Endothelial cell of umbilical vein (primary cell): ENCODE measurements at regions not wholly inside any gene's neighbourhood (a gene's known extent, or its start where the extent isn't known, plus 50 kb on each side); places are given as distances from the start of the nearest gene placed in this dataset.

ENCODE experiments used
- BruUV-seq: library from RNA; stranded (reverse); fragments of 400-500 nt; replicated peaks from 2 replicates; lab custom pipeline; 2021; lab: Mats Ljungman, UMichigan
- CTCF ChIA-PET: fragments of 300-600, 350-600 bp; sonication (Branson Sonifier 250); formaldehyde crosslinking; loops from one replicate; lab custom pipeline; 2021; ENCODE audit warnings: antibody characterized with exemption, inconsistent platforms; lab: Charles Lee
- POLR2A ChIA-PET: fragments of 300-600, 350-600 bp; sonication (Branson Sonifier 250); formaldehyde crosslinking; loops from one replicate; lab custom pipeline; 2021; ENCODE audit warnings: antibody characterized with exemption, inconsistent platforms; lab: Charles Lee
- DNase-seq: peaks from one replicate; pipeline ENCODE4 v3.0.0-alpha.2; 2011; ENCODE audit warnings: low read depth, low spot score
- FAIRE-seq: peaks from 2 replicates; lab custom pipeline; 2011; peaks lifted over from hg19 to GRCh38; lab: Jason Lieb, UNC
- H2AFZ ChIP-seq: 2 replicates; pipeline ENCODE4 v1.6.0; 2012; ENCODE audit warnings: low read depth, low read length, control low read depth, inconsistent platforms
- H3K27ac ChIP-seq: 2 replicates; pipeline ENCODE4 v1.5.1; 2011; ENCODE audit warnings: low read depth, mild to moderate bottlenecking, control low read depth, low read length, moderate library complexity; ENCODE audit not compliant: insufficient read depth
- H3K27me3 ChIP-seq, 2 experiments: 2 replicates each; pipeline versions ENCODE4 v1.6.0 to v1.6.1; 2011; ENCODE audit warnings: low read length in 2 of 2, mixed read lengths in 1 of 2; ENCODE audit not compliant: control insufficient read depth in 2 of 2, insufficient read depth in 2 of 2
- H3K36me3 ChIP-seq, 2 experiments: 2 replicates in 1 of 2; 3 replicates in 1 of 2; pipeline ENCODE4 v1.5.1; 2011; ENCODE audit warnings: low read length in 2 of 2, mild to moderate bottlenecking in 1 of 2, moderate library complexity in 1 of 2; ENCODE audit not compliant: control insufficient read depth in 2 of 2, insufficient read depth in 2 of 2; ENCODE audit errors: extremely low read depth in 1 of 2
- H3K4me1 ChIP-seq: 3 replicates; pipeline ENCODE4 v1.5.1; 2011; ENCODE audit warnings: mild to moderate bottlenecking, low read length; ENCODE audit not compliant: control insufficient read depth, insufficient read depth; ENCODE audit errors: extremely low read depth
- H3K4me2 ChIP-seq: 2 replicates; pipeline ENCODE4 v1.6.1; 2011; ENCODE audit warnings: low read length, control low read depth, mixed read lengths; ENCODE audit not compliant: insufficient read depth
- H3K4me3 ChIP-seq, 3 experiments: fragments of 200-600 bp in 1 of 3; sonication (generic), shearing (Covaris generic) in 1 of 3; replicated peaks in 1 of 3; 2 replicates each; pipeline ENCODE4 v1.5.1; 2011 to 2016; ENCODE audit warnings: control low read depth in 3 of 3, low read length in 3 of 3, mild to moderate bottlenecking in 2 of 3, inconsistent platforms in 1 of 3, low read depth in 1 of 3, moderate library complexity in 1 of 3; ENCODE audit not compliant: insufficient read depth in 1 of 3
- H3K79me2 ChIP-seq: 2 replicates; pipeline ENCODE4 v1.6.0; 2012; ENCODE audit warnings: low read length, inconsistent platforms; ENCODE audit not compliant: control insufficient read depth, insufficient read depth
- H3K9ac ChIP-seq: replicated peaks from 2 replicates; pipeline ENCODE3; 2011; ENCODE audit warnings: low read length, control low read depth; ENCODE audit not compliant: insufficient read depth; ENCODE audit errors: extremely low read depth
- H3K9me1 ChIP-seq: replicated peaks from 3 replicates; pipeline ENCODE4 v1.6.0; 2011; ENCODE audit warnings: mild to moderate bottlenecking, low read length; ENCODE audit not compliant: control insufficient read depth, insufficient read depth; ENCODE audit errors: extremely low read depth
- H3K9me3 ChIP-seq: replicated peaks from 2 replicates; pipeline ENCODE4 v1.5.1; 2012; ENCODE audit warnings: low read length, inconsistent platforms; ENCODE audit not compliant: control insufficient read depth, insufficient read depth
- H4K20me1 ChIP-seq: replicated peaks from 2 replicates; pipeline ENCODE3; 2011; ENCODE audit warnings: mild to moderate bottlenecking, low read length; ENCODE audit not compliant: control insufficient read depth, insufficient read depth; ENCODE audit errors: extremely low read depth
- CTCF ChIP-seq, 2 donors: IDR thresholded peaks; 1 replicate in 1 of 2; 2 replicates in 1 of 2; pipeline ENCODE4 v1.5.1; 2011; ENCODE audit warnings: low read length in 2 of 2, mild to moderate bottlenecking in 2 of 2, moderate library complexity in 2 of 2, control low read depth in 1 of 2, inconsistent platforms in 1 of 2, low read depth in 1 of 2; ENCODE audit not compliant: insufficient read depth in 1 of 2; ENCODE audit errors: extremely low read depth in 1 of 2
- EZH2 ChIP-seq: IDR thresholded peaks from 2 replicates; pipeline ENCODE4 v1.6.1; 2012; ENCODE audit warnings: borderline replicate concordance, low read depth, mild to moderate bottlenecking, moderate library complexity, low read length, inconsistent platforms; ENCODE audit not compliant: severe bottlenecking
- FOS ChIP-seq: IDR thresholded peaks from 2 replicates; pipeline ENCODE4 v1.6.1; 2011; ENCODE audit warnings: mild to moderate bottlenecking, low read length, moderate library complexity, borderline replicate concordance; ENCODE audit not compliant: insufficient read depth
- GATA2 ChIP-seq: IDR thresholded peaks from 2 replicates; pipeline ENCODE4 v1.7.0; 2011; ENCODE audit warnings: low read depth, mild to moderate bottlenecking, moderate library complexity, mixed read lengths, low read length; ENCODE audit not compliant: insufficient read length, insufficient read depth
- JUN ChIP-seq: IDR thresholded peaks from 2 replicates; pipeline ENCODE4 v1.6.1; 2011; ENCODE audit warnings: borderline replicate concordance, low read depth; ENCODE audit not compliant: insufficient read length, insufficient read depth
- MAX ChIP-seq: IDR thresholded peaks from 2 replicates; pipeline ENCODE4 v1.6.1; 2011; ENCODE audit not compliant: insufficient read depth, insufficient read length
- MYC ChIP-seq: IDR thresholded peaks from one replicate; pipeline ENCODE4 v1.6.1; 2011; ENCODE audit warnings: mild to moderate bottlenecking, low read depth, low read length
- POLR2A ChIP-seq: IDR thresholded peaks from 2 replicates; pipeline ENCODE4 v1.6.1; 2012; ENCODE audit warnings: low read depth, mild to moderate bottlenecking, control low read depth, low read length
- POLR2AphosphoS5 ChIP-seq: IDR thresholded peaks from 2 replicates; pipeline ENCODE4 v1.6.1; 2012; ENCODE audit warnings: low read depth, mild to moderate bottlenecking, control low read depth, low read length, moderate library complexity; ENCODE audit not compliant: insufficient read depth
- dilution Hi-C: fragments of 300-500 bp; cut with MboI; formaldehyde crosslinking; loops from one replicate; pipeline ENCODE4 v1.15.0; 2019; ENCODE audit warnings: low sequenced_read_pairs; ENCODE audit not compliant: extremely low pct_ligation_motif_present
- intact Hi-C: fragments of 100-400 bp; cut with micrococcal nuclease; formaldehyde crosslinking; loops from one replicate; pipeline ENCODE4 v1.10.0; 2022

GRCh38 chr5:36365896-36366295, 64.2 kb upstream of the RANBP3L start:
- Histone ChIP-seq H3K9ac (no peak overlapping the region), H3K79me2 (no peaks in the 10 kb centered on the region), H3K9me1 (no peaks in the 10 kb centered on the region), H3K27me3 (no peaks in the 10 kb centered on the region), H3K4me1 (no peaks in the 10 kb centered on the region), H3K27ac (no peak overlapping the region), H3K9me3 (no peaks in the 10 kb centered on the region), H3K4me2 (no peak overlapping the region), H3K36me3 (no peaks in the 10 kb centered on the region), H2AFZ (no peak overlapping the region), H4K20me1 (no peaks in the 10 kb centered on the region), H3K4me3 (no peak overlapping the region)
- no peak for DNase-seq
- TF ChIP-seq GATA2, result no peak
- no peak for TF ChIP-seq JUN
- TF ChIP-seq EZH2, result no peak
- no peak for TF ChIP-seq MYC
- no peak for TF ChIP-seq POLR2A
- no peak for TF ChIP-seq CTCF (IDR thresholded peaks at IDR 0.05; ENCODE audit: extremely low read depth in 1 of 2, insufficient read depth in 1 of 2, low read depth in 1 of 2, low read length in 2 of 2)
- TF ChIP-seq MAX, result no peak
- TF ChIP-seq POLR2AphosphoS5, result no peak
- TF ChIP-seq FOS, result no peak
- intact Hi-C loops (no loop called here), dilution Hi-C loops (no loop called here)
- no TSS peak for BruUV-seq
- FAIRE-seq, result no peak
- ChIA-PET POLR2A (no interaction called here), CTCF (no interaction called here)
